SK-N-SH (cell line): ENCODE measurements at regions not wholly inside any gene's neighbourhood (a gene's known extent, or its start where the extent isn't known, plus 50 kb on each side); places are given as distances from the start of the nearest gene placed in this dataset.

Source experiments
- CHD2 ChIP-seq: fragments of 150-350 bp; IDR thresholded peaks from 2 replicates; pipeline ENCODE4 v1.6.1; 2018; ENCODE audit warnings: low read length; ENCODE audit not compliant: partially characterized antibody
- CTCF ChIP-seq: fragments of 200-600 bp; sonication (generic); IDR thresholded peaks from 2 replicates; pipeline ENCODE4 v1.6.1; 2017; ENCODE audit warnings: antibody characterized with exemption, mild to moderate bottlenecking, moderate library complexity
- MAX ChIP-seq: IDR thresholded peaks from 2 replicates; pipeline ENCODE4 v1.4.0; 2012; ENCODE audit warnings: low read depth
- NFIC ChIP-seq: IDR thresholded peaks from 2 replicates; pipeline ENCODE4 v1.4.0; 2012; ENCODE audit warnings: borderline replicate concordance
- NRF1 ChIP-seq: IDR thresholded peaks from 2 replicates; pipeline ENCODE4 v1.6.1; 2012; ENCODE audit warnings: low read depth, mild to moderate bottlenecking, low read length
- POLR2AphosphoS5 ChIP-seq: IDR thresholded peaks from 2 replicates; pipeline ENCODE4 v1.6.1; 2012; ENCODE audit warnings: low read depth, low read length
- RAD21 ChIP-seq: IDR thresholded peaks from 2 replicates; pipeline ENCODE4 v1.6.1; 2012; ENCODE audit warnings: mild to moderate bottlenecking, low read length
- REST ChIP-seq: IDR thresholded peaks from 2 replicates; pipeline ENCODE4 v1.6.1; 2012; ENCODE audit warnings: mild to moderate bottlenecking, low read depth, low read length, moderate library complexity
- SMC3 ChIP-seq: IDR thresholded peaks from 2 replicates; pipeline ENCODE4 v1.6.1; 2012; ENCODE audit warnings: low read depth, low read length, improper control_type of control experiment
- TAF1 ChIP-seq: IDR thresholded peaks from 2 replicates; pipeline ENCODE4 v1.6.1; 2012; ENCODE audit warnings: low read depth, mild to moderate bottlenecking, low read length, moderate library complexity, borderline replicate concordance
- TCF12 ChIP-seq: IDR thresholded peaks from 2 replicates; pipeline ENCODE4 v1.4.0; 2012
- USF2 ChIP-seq: fragments of 150-350 bp; IDR thresholded peaks from 2 replicates; pipeline ENCODE4 v1.6.1; 2017; ENCODE audit warnings: antibody characterized with exemption, low read length, low read depth, borderline replicate concordance

- TF ChIP-seq CTCF, result no peak
- TF ChIP-seq RAD21, result no peak
- TF ChIP-seq TAF1, result no peak
- TF ChIP-seq NRF1, result no peak
- TF ChIP-seq USF2, result no peak
- TF ChIP-seq NFIC, result no peak
- TF ChIP-seq SMC3, result no peak
- no peak for TF ChIP-seq TCF12
- no peak for TF ChIP-seq CHD2
- TF ChIP-seq MAX, result no peak
- no peak for TF ChIP-seq REST
- TF ChIP-seq POLR2AphosphoS5, result no peak
Measured at GRCh38 chr5:167255926-167256325, 1035.5 kb upstream of the WWC1 start.
